Erythroblast (primary cell): ENCODE measurements at regions not wholly inside any gene's neighbourhood (a gene's known extent, or its start where the extent isn't known, plus 50 kb on each side); places are given as distances from the start of the nearest gene placed in this dataset.

Experiments
- GATA1 ChIP-seq: IDR thresholded peaks from 2 replicates; pipeline ENCODE4 v1.6.1; 2011; ENCODE audit warnings: low read depth, mild to moderate bottlenecking, control low read depth, low read length, moderate library complexity
- POLR2A ChIP-seq: IDR thresholded peaks from 2 replicates; pipeline ENCODE4 v1.6.1; 2011; ENCODE audit warnings: mild to moderate bottlenecking, low read length

DNA sequence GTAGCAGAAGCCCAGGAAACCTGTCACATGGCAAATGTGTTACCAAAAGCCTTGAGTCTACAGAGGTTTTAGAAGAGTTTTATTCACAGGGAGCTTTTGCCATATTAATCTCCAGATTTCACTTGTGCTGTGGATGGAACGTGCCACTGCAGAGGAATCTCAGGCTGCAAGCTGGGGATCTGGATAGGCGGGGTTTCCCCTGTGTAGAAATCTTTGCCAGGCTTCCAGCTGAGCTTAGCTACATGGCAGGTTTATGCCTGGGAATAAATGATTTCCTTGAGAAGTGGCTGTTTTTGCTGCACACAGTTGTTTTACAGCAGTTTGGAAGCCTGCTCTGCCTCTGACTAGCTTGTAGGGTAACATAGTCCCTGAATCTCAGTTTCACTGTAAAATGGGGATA, 224.6 kb upstream of the PLPPR1 start:
- TF ChIP-seq POLR2A (no peak), GATA1 (no peak)
